ENCODE measurements at regions not wholly inside any gene's neighbourhood (a gene's known extent, or its start where the extent isn't known, plus 50 kb on each side); places are given as distances from the start of the nearest gene placed in this dataset.

- Histone ChIP-seq H3K27me3 (ENCODE audit: insufficient read depth, poor library complexity, severe bottlenecking) (peaks cover 2% of the 10 kb centered on the region), H3K27ac (replicated peaks) (no peak overlapping the region)
Measured at GRCh38 chr2:128808462-128809258, 490.0 kb upstream of the HS6ST1 start.

GRCh38 chr2:128809259-128809636 lies 490.6 kb upstream of the HS6ST1 start:
- H3K4me3 ChIP-seq (replicated peaks; ENCODE audit: insufficient read depth, low read length), result no peak overlapping the region
- TF ChIP-seq SPI1 (IDR thresholded peaks at IDR 0.05; ENCODE audit: borderline replicate concordance, low read depth) (no peak), CTCF (IDR thresholded peaks at IDR 0.05; ENCODE audit: insufficient read depth, low read length) (no peak)
- TF ChIP-seq, protein P1, sequence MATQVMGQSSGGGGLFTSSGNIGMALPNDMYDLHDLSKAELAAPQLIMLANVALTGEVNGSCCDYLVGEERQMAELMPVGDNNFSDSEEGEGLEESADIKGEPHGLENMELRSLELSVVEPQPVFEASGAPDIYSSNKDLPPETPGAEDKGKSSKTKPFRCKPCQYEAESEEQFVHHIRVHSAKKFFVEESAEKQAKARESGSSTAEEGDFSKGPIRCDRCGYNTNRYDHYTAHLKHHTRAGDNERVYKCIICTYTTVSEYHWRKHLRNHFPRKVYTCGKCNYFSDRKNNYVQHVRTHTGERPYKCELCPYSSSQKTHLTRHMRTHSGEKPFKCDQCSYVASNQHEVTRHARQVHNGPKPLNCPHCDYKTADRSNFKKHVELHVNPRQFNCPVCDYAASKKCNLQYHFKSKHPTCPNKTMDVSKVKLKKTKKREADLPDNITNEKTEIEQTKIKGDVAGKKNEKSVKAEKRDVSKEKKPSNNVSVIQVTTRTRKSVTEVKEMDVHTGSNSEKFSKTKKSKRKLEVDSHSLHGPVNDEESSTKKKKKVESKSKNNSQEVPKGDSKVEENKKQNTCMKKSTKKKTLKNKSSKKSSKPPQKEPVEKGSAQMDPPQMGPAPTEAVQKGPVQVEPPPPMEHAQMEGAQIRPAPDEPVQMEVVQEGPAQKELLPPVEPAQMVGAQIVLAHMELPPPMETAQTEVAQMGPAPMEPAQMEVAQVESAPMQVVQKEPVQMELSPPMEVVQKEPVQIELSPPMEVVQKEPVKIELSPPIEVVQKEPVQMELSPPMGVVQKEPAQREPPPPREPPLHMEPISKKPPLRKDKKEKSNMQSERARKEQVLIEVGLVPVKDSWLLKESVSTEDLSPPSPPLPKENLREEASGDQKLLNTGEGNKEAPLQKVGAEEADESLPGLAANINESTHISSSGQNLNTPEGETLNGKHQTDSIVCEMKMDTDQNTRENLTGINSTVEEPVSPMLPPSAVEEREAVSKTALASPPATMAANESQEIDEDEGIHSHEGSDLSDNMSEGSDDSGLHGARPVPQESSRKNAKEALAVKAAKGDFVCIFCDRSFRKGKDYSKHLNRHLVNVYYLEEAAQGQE (IDR thresholded peaks at IDR 0.05; ENCODE audit: insufficient replicate concordance, low read depth), result no peak
- no peak overlapping the region for H3K27ac ChIP-seq (replicated peaks)
- no peak for DNase-seq (ENCODE audit: low read depth in 1 of 2, low spot score in 1 of 2)
- H3K27me3 ChIP-seq (ENCODE audit: insufficient read depth, poor library complexity, severe bottlenecking), result no peaks in the 10 kb centered on the region

More at GRCh38 chr2:128808462-128809258, 490.0 kb upstream of the HS6ST1 start:
- DNase-seq (ENCODE audit: low read depth in 1 of 2, low spot score in 1 of 2), result no peak
- no peak overlapping the region for H3K4me3 ChIP-seq (replicated peaks; ENCODE audit: insufficient read depth, low read length)
- TF ChIP-seq CTCF (IDR thresholded peaks at IDR 0.05; ENCODE audit: insufficient read depth, low read length) (no peak), SPI1 (IDR thresholded peaks at IDR 0.05; ENCODE audit: borderline replicate concordance, low read depth) (no peak), GABPA (IDR thresholded peaks at IDR 0.05; ENCODE audit: low read depth) (no peak), POLR2AphosphoS5 (IDR thresholded peaks at IDR 0.05; ENCODE audit: low read depth) (no peak)
- TF ChIP-seq, protein P1 (IDR thresholded peaks at IDR 0.05; ENCODE audit: insufficient replicate concordance, low read depth), result no peak

DNA sequence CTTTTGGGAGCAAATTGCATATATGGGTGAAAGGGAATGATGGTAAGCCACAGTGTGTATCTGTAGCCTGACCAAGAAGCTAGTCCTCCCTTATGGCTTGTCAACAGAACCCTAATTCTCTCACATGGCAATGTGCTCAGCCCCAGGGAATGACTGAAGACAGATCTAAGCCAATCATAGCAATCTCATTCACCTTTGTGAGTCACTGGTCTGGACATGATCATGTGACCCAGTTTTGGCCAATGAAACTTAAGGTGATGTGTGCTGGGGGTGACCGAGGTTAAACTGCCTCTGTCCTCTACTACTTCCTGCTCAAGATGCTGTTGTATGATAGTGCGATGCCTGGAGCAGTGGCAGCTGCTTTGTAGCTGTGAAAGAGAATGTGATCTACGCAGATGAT lies 491.2 kb upstream of the HS6ST1 start:
- Histone ChIP-seq H3K4me3 (replicated peaks; ENCODE audit: insufficient read depth, low read length) (no peak overlapping the region), H3K27me3 (ENCODE audit: insufficient read depth, poor library complexity, severe bottlenecking) (no peaks in the 10 kb centered on the region), H3K27ac (replicated peaks) (no peak overlapping the region)
- no peak for DNase-seq (ENCODE audit: low read depth in 1 of 2, low spot score in 1 of 2)
- TF ChIP-seq SPI1 (IDR thresholded peaks at IDR 0.05; ENCODE audit: borderline replicate concordance, low read depth) (no peak), GABPA (IDR thresholded peaks at IDR 0.05; ENCODE audit: low read depth) (no peak), POLR2AphosphoS5 (IDR thresholded peaks at IDR 0.05; ENCODE audit: low read depth) (no peak), CTCF (IDR thresholded peaks at IDR 0.05; ENCODE audit: insufficient read depth, low read length) (no peak)
- TF ChIP-seq, protein P1 (IDR thresholded peaks at IDR 0.05; ENCODE audit: insufficient replicate concordance, low read depth), result no peak

Measured in HL-60 (cell line).